ENCODE measurements at regions not wholly inside any gene's neighbourhood (a gene's known extent, or its start where the extent isn't known, plus 50 kb on each side); places are given as distances from the start of the nearest gene placed in this dataset.

- H4K8ac ChIP-seq (ENCODE audit: extremely low read depth, insufficient read depth, low read length), result no peak overlapping the region
- no peak overlapping the region for H3K9ac ChIP-seq (replicated peaks in 1 of 4; ENCODE audit: extremely low read depth in 1 of 4, low read depth in 3 of 4, low read length in 3 of 4)
- H2AFZ ChIP-seq (ENCODE audit: low read length), result no peak overlapping the region
- no peaks in the 10 kb centered on the region for H3K9me3 ChIP-seq (ENCODE audit: insufficient read depth in 2 of 2, low read depth in 1 of 2, low read length in 1 of 2)
- H4K20me1 ChIP-seq (replicated peaks in 1 of 2; ENCODE audit: control insufficient read depth in 1 of 2, insufficient read depth in 2 of 2, low read length in 2 of 2), result no peaks in the 10 kb centered on the region
- H2AK5ac ChIP-seq (ENCODE audit: low read depth, low read length), result no peak overlapping the region
- ChIA-PET CTCF (ENCODE audit: partially characterized antibody) (interaction anchor here (1.2 kb wide), 1 partner anchor 227 kb away, joined by 3 read pairs; no protein-coding TSS in a partner anchor), POLR2A (ENCODE audit: partially characterized antibody) (no interaction called here)
- H3K79me1 ChIP-seq (ENCODE audit: low read depth, low read length), result no peaks in the 10 kb centered on the region
- H3K79me2 ChIP-seq (ENCODE audit: control insufficient read depth in 1 of 2, insufficient read depth in 2 of 2, low read length in 2 of 2), result no peaks in the 10 kb centered on the region
- H3K23me2 ChIP-seq (ENCODE audit: low read depth, low read length), result no peaks in the 10 kb centered on the region
- H2BK5ac ChIP-seq (ENCODE audit: low read depth, low read length), result no peak overlapping the region
- no peak overlapping the region for H3K4me3 ChIP-seq (ENCODE audit: extremely low read depth in 1 of 4, insufficient read depth in 2 of 4, low read depth in 3 of 4, low read length in 4 of 4)
- no peak for DNase-seq (ENCODE audit: low read depth in 1 of 2, low spot score in 2 of 2)
- H3K56ac ChIP-seq (replicated peaks; ENCODE audit: insufficient read length, low read depth, low read length), result no peak overlapping the region
- no peaks in the 10 kb centered on the region for H3K4me1 ChIP-seq (replicated peaks in 1 of 4; ENCODE audit: control insufficient read depth in 3 of 4, insufficient read depth in 4 of 4, low read length in 3 of 4)
- no peak for FAIRE-seq
- no peak for TF ChIP-seq CHD2 (IDR thresholded peaks at IDR 0.05; ENCODE audit: low read length)
- TF ChIP-seq MAFK (IDR thresholded peaks at IDR 0.05; ENCODE audit: low read depth, low read length), result no peak
- no peak for TF ChIP-seq USF2 (IDR thresholded peaks at IDR 0.05; ENCODE audit: low read length)
- TF ChIP-seq TAF7 (optimal IDR thresholded peaks at IDR 0.05; ENCODE audit: borderline replicate concordance, low read depth, low read length), result no peak
- no peak for TF ChIP-seq EP300 (IDR thresholded peaks at IDR 0.05; ENCODE audit: borderline replicate concordance in 1 of 2, low read depth in 2 of 2, low read length in 2 of 2)
- no peak overlapping the region for H3K23ac ChIP-seq (ENCODE audit: insufficient read length)
- 87% methylated on average over 1 of the region's 1 CpG; no CpG with 5 or more reads in 1 of the 2 experiments for WGBS, 2 experiments (ENCODE audit: extremely low coverage in 1 of 2, insufficient coverage in 1 of 2, insufficient read length in 1 of 2, insufficient replicate concordance in 2 of 2, low coverage in 1 of 2, low lambda C conversion rate in 2 of 2, missing lambda C conversion rate in 1 of 2)
- H3K27me3 ChIP-seq (replicated peaks in 1 of 4; ENCODE audit: control insufficient read depth in 3 of 4, extremely low read depth in 1 of 4, insufficient read depth in 3 of 4, low read length in 3 of 4), result peaks cover 0 to 1% (median 0%) of the 10 kb centered on the region in 4 experiments; a peak in 1 of 7 replicates
- no peak overlapping the region for H4K5ac ChIP-seq (ENCODE audit: insufficient read length, low read depth, low read length)
- no peak overlapping the region for H2BK120ac ChIP-seq (replicated peaks; ENCODE audit: low read depth, low read length)
- no peak overlapping the region for H4K91ac ChIP-seq (replicated peaks; ENCODE audit: insufficient read length, low read length)
- H3K36me3 ChIP-seq (ENCODE audit: control insufficient read depth in 2 of 4, insufficient read depth in 4 of 4, low read length in 3 of 4), result no peaks in the 10 kb centered on the region
- no peak overlapping the region for H2BK15ac ChIP-seq (ENCODE audit: low read length)
- no peak overlapping the region for H2BK20ac ChIP-seq (ENCODE audit: low read length)
- no peak overlapping the region for H2BK12ac ChIP-seq (ENCODE audit: low read depth, low read length)
- H3K4ac ChIP-seq (replicated peaks; ENCODE audit: insufficient read length, low read depth, low read length), result no peak overlapping the region
- no peak overlapping the region for H3K27ac ChIP-seq (ENCODE audit: low read depth, low read length)
- no peak overlapping the region for H3K14ac ChIP-seq (ENCODE audit: insufficient read length)
- no peak overlapping the region for H3K4me2 ChIP-seq (ENCODE audit: insufficient read depth in 1 of 2, low read depth in 2 of 2, low read length in 2 of 2)
- H3K18ac ChIP-seq (ENCODE audit: extremely low read depth, low read length), result no peak overlapping the region
Measured at GRCh38 chr5:96120120-96120519, 158.5 kb upstream of the ELL2 start.

Measured in H1 (cell line).